NOMO-1 treated with DMSO at 0.1 percent for 48 hours (cell line): ENCODE measurements at regions not wholly inside any gene's neighbourhood (a gene's known extent, or its start where the extent isn't known, plus 50 kb on each side); places are given as distances from the start of the nearest gene placed in this dataset.

Experiments
- DNase-seq: peaks from one replicate; lab custom pipeline; 2025; ENCODE audit not compliant: unreplicated experiment; lab: John Stamatoyannopoulos, UW

- no peak for DNase-seq
Measured at GRCh38 chr1:78351551-78352216, 139.1 kb upstream of the PTGFR start.

- DNase-seq: no peak
Measured at GRCh38 chr1:78355656-78356055, 135.1 kb upstream of the PTGFR start.

GRCh38 chr1:78358165-78358564 is 132.6 kb upstream of the PTGFR start:
- DNase-seq: no peak

GRCh38 chr1:78359666-78360065 is 131.1 kb upstream of the PTGFR start:
- DNase-seq: no peak

GRCh38 chr1:78360584-78360983 is 130.2 kb upstream of the PTGFR start:
- DNase-seq: no peak

- no peak for DNase-seq
Measured at GRCh38 chr1:78367700-78368099, 123.1 kb upstream of the PTGFR start.

- DNase-seq: peak; percentile 39
Measured at GRCh38 chr1:78369546-78369945, 121.2 kb upstream of the PTGFR start.

GRCh38 chr1:78370356-78370755 is 120.4 kb upstream of the PTGFR start:
- peak; percentile 2 for DNase-seq

- DNase-seq: peak; percentile 3
Measured at GRCh38 chr1:78370779-78371482, 119.8 kb upstream of the PTGFR start.

GRCh38 chr1:78373676-78374075 is 117.1 kb upstream of the PTGFR start:
- no peak for DNase-seq

- no peak for DNase-seq
Measured at GRCh38 chr1:78375996-78376395, 114.8 kb upstream of the PTGFR start.

GRCh38 chr1:78377356-78377928 is 113.3 kb upstream of the PTGFR start:
- DNase-seq: peak; percentile 0

GRCh38 chr1:78383923-78384322 is 106.9 kb upstream of the PTGFR start:
- DNase-seq: no peak

GRCh38 chr1:78385744-78386462 is 104.9 kb upstream of the PTGFR start:
- DNase-seq: no peak

- no peak for DNase-seq
Measured at GRCh38 chr1:78387201-78387600, 103.6 kb upstream of the PTGFR start.

GRCh38 chr1:78387871-78388270 is 102.9 kb upstream of the PTGFR start:
- no peak for DNase-seq

- DNase-seq: no peak
Measured at GRCh38 chr1:78388275-78388674, 102.5 kb upstream of the PTGFR start.

- DNase-seq: no peak
Measured at GRCh38 chr1:78401148-78401547, 89.6 kb upstream of the PTGFR start.

- no peak for DNase-seq
Measured at GRCh38 chr1:78408192-78408591, 82.6 kb upstream of the PTGFR start.

- no peak for DNase-seq
Measured at GRCh38 chr1:78408810-78409209, 82.0 kb upstream of the PTGFR start.

GRCh38 chr1:78410643-78411042 is 80.1 kb upstream of the PTGFR start:
- no peak for DNase-seq

GRCh38 chr1:78411707-78412106 is 79.1 kb upstream of the PTGFR start:
- DNase-seq: no peak
